Hematopoietic multipotent progenitor cell treated with erythropoietin and hydrocortisone succinate and interleukin-3 and kit ligand, for 8 days (in vitro differentiated cells): ENCODE measurements at regions not wholly inside any gene's neighbourhood (a gene's known extent, or its start where the extent isn't known, plus 50 kb on each side); places are given as distances from the start of the nearest gene placed in this dataset.
"Not testable (repeated sequence)": the region's sequence is repeated elsewhere in the genome, so short reads cannot be mapped to it uniquely, and the experiment has no call there.

Source experiments
- DNase-seq: peaks from one replicate; pipeline ENCODE4 v3.0.0-alpha.2; 2015

- no peak for DNase-seq
These were observed 53.5 kb downstream of the FOXD2 start for GRCh38 chr1:47491341-47491753.

GRCh38 chr1:47495176-47495713, 57.4 kb downstream of the FOXD2 start:
- DNase-seq, result no peak

GRCh38 chr1:47498551-47498950, 60.7 kb downstream of the FOXD2 start:
- no peak for DNase-seq

- no peak for DNase-seq
These were observed 63.2 kb downstream of the FOXD2 start for GRCh38 chr1:47501069-47501468.

- DNase-seq, result no peak
These were observed 65.0 kb downstream of the FOXD2 start for GRCh38 chr1:47502746-47503370.

- not testable (repeated sequence) for DNase-seq
These were observed 67.0 kb downstream of the FOXD2 start for GRCh38 chr1:47504840-47505239.

- no peak for DNase-seq
These were observed 67.4 kb downstream of the FOXD2 start for GRCh38 chr1:47505267-47505666.

GRCh38 chr1:47506053-47506452, 68.2 kb downstream of the FOXD2 start:
- DNase-seq, result no peak

GRCh38 chr1:47507144-47507543, 69.3 kb downstream of the FOXD2 start:
- no peak for DNase-seq

- DNase-seq, result no peak
These were observed 70.2 kb downstream of the FOXD2 start for GRCh38 chr1:47507881-47508701.

- DNase-seq, result no peak
These were observed 71.0 kb downstream of the FOXD2 start for GRCh38 chr1:47508702-47509431.

GRCh38 chr1:47510282-47510811, 72.5 kb downstream of the FOXD2 start:
- DNase-seq, result no peak

- no peak for DNase-seq
These were observed 74.0 kb downstream of the FOXD2 start for GRCh38 chr1:47511825-47512224.

- DNase-seq, result no peak
These were observed 75.5 kb downstream of the FOXD2 start for GRCh38 chr1:47513393-47513792.

GRCh38 chr1:47514229-47514628, 76.4 kb downstream of the FOXD2 start:
- DNase-seq, result no peak

- no peak for DNase-seq
These were observed 77.4 kb downstream of the FOXD2 start for GRCh38 chr1:47515164-47515789.

GRCh38 chr1:47517946-47518345, 80.1 kb downstream of the FOXD2 start:
- no peak for DNase-seq

GRCh38 chr1:47519491-47519890, 81.6 kb downstream of the FOXD2 start:
- no peak for DNase-seq

GRCh38 chr1:47519971-47520370, 82.1 kb downstream of the FOXD2 start:
- DNase-seq, result no peak

- no peak for DNase-seq
These were observed 83.4 kb downstream of the FOXD2 start for GRCh38 chr1:47521034-47521881.

- no peak for DNase-seq
These were observed 85.3 kb downstream of the FOXD2 start for GRCh38 chr1:47522935-47523834.
